HepG2 (cell line): ENCODE measurements at regions not wholly inside any gene's neighbourhood (a gene's known extent, or its start where the extent isn't known, plus 50 kb on each side); places are given as distances from the start of the nearest gene placed in this dataset.

Source experiments
- ATAC-seq: fragments of 200-7000 bp; cut with Tn5 transposase; 3 replicates; pipeline ENCODE4 v1.9.1; 2020; ENCODE audit warnings: mild to moderate bottlenecking, moderate library complexity
- BruUV-seq: library from RNA; stranded (reverse); fragments of 400-500 nt; replicated peaks from 2 replicates; lab custom pipeline; 2021; lab: Mats Ljungman, UMichigan
- CTCF ChIA-PET: fragments of 300-600 bp; formaldehyde crosslinking; extraction: SDS; loops from one replicate; lab custom pipeline; 2021; ENCODE audit warnings: low total read pairs, inconsistent platforms, low intra/inter-chr PET ratio; lab: Yijun Ruan, JAX
- POLR2A ChIA-PET: fragments of 350-600 bp; sonication (Branson Sonifier 250); formaldehyde crosslinking; loops from one replicate; lab custom pipeline; 2020; ENCODE audit warnings: antibody characterized with exemption, inconsistent platforms; lab: Yijun Ruan, JAX
- DNase-seq: peaks from one replicate; pipeline ENCODE4 v3.0.0-alpha.2; 2015; ENCODE audit warnings: low spot score
- FAIRE-seq: peaks from 3 replicates; lab custom pipeline; 2011; peaks lifted over from hg19 to GRCh38; lab: Jason Lieb, UNC
- H2AFZ ChIP-seq: one replicate; pipeline ENCODE4 v1.6.1; 2011; ENCODE audit warnings: low read length, inconsistent platforms
- H3K27ac ChIP-seq: fragments of 300-600 bp; 3 replicates; pipeline ENCODE4 v1.8.0; 2011; ENCODE audit warnings: mixed run types, mild to moderate bottlenecking, mixed read lengths, low read length, inconsistent platforms; ENCODE audit not compliant: insufficient read depth; ENCODE audit errors: extremely low read length
- H3K27me3 ChIP-seq, 2 experiments: fragments of 200-600 bp in 1 of 2; 2 replicates in 1 of 2; 3 replicates in 1 of 2; pipeline versions ENCODE4 v1.6.0 to v1.8.0; 2011; ENCODE audit warnings: low read length in 2 of 2, mild to moderate bottlenecking in 2 of 2, moderate library complexity in 2 of 2, inconsistent platforms in 1 of 2; ENCODE audit not compliant: insufficient read depth in 2 of 2, control insufficient read depth in 1 of 2
- H3K36me3 ChIP-seq, 2 experiments: fragments of 200-600 bp in 1 of 2; replicated peaks in 1 of 2; 2 replicates in 1 of 2; 3 replicates in 1 of 2; pipeline versions ENCODE4 v1.5.1 to v1.8.0; 2011; ENCODE audit warnings: low read length in 2 of 2, inconsistent platforms in 1 of 2; ENCODE audit not compliant: insufficient read depth in 2 of 2, control insufficient read depth in 1 of 2
- H3K4me1 ChIP-seq: 2 replicates; pipeline ENCODE4 v1.5.1; 2012; ENCODE audit warnings: low read length, inconsistent platforms; ENCODE audit not compliant: insufficient read depth
- H3K4me2 ChIP-seq: 2 replicates; pipeline ENCODE4 v1.6.0; 2011; ENCODE audit warnings: low read depth, low read length, inconsistent platforms
- H3K4me3 ChIP-seq, 3 experiments: fragments of 200-600 bp in 1 of 3; sonication (generic), shearing (Covaris generic) in 1 of 3; replicated peaks in 1 of 3; 2 replicates each; pipeline ENCODE4 v1.5.1; 2011 to 2016; ENCODE audit warnings: low read length in 3 of 3, inconsistent platforms in 2 of 3, low read depth in 2 of 3, mild to moderate bottlenecking in 2 of 3, control low read depth in 1 of 3, mixed read lengths in 1 of 3; ENCODE audit not compliant: insufficient read depth in 1 of 3
- H3K79me2 ChIP-seq: one replicate; pipeline ENCODE4 v1.6.1; 2011; ENCODE audit warnings: low read length, inconsistent platforms; ENCODE audit not compliant: insufficient read depth
- H3K9ac ChIP-seq: 2 replicates; pipeline ENCODE4 v1.6.0; 2011; ENCODE audit warnings: mild to moderate bottlenecking, low read depth, low read length, inconsistent platforms; ENCODE audit not compliant: insufficient read depth
- H3K9me3 ChIP-seq: 2 replicates; pipeline ENCODE4 v1.5.1; 2012; ENCODE audit warnings: mild to moderate bottlenecking, low read length
- H4K20me1 ChIP-seq: 2 replicates; pipeline ENCODE4 v1.6.0; 2011; ENCODE audit warnings: inconsistent platforms, mild to moderate bottlenecking, low read length, moderate library complexity; ENCODE audit not compliant: insufficient read depth
- BCL6 ChIP-seq: IDR thresholded peaks from 2 replicates; pipeline ENCODE4 v1.6.1; 2016; ENCODE audit warnings: missing genetic modification reagents, missing compliant biosample characterization
- RARG ChIP-seq: sonication (generic); formaldehyde crosslinking; IDR thresholded peaks from 2 replicates; pipeline ENCODE4 v1.4.0; 2020; ENCODE audit warnings: low read depth, mild to moderate bottlenecking, missing genetic modification reagents
- RERE ChIP-seq: IDR thresholded peaks from 2 replicates; pipeline ENCODE4 v1.6.1; 2016; ENCODE audit warnings: low read depth, missing genetic modification reagents, missing compliant biosample characterization
- SP5 ChIP-seq: IDR thresholded peaks from 2 replicates; pipeline ENCODE4 v1.6.1; 2016; ENCODE audit warnings: low read depth, borderline replicate concordance
- TCF7L2 ChIP-seq: IDR thresholded peaks from 2 replicates; pipeline ENCODE4 v1.6.1; 2011; ENCODE audit warnings: mild to moderate bottlenecking, low read depth, low read length, moderate library complexity
- USF2 ChIP-seq, 2 experiments: sonication (generic) in 1 of 2; formaldehyde crosslinking in 1 of 2; IDR thresholded peaks; 2 replicates each; pipeline versions ENCODE4 v1.5.1 to v1.6.1; 2011 to 2020; ENCODE audit warnings: borderline replicate concordance in 1 of 2, low read depth in 1 of 2, low read length in 1 of 2, mild to moderate bottlenecking in 1 of 2, missing genetic modification reagents in 1 of 2, moderate library complexity in 1 of 2
- ZBTB2 ChIP-seq: sonication (generic); formaldehyde crosslinking; IDR thresholded peaks from 2 replicates; pipeline ENCODE4 v1.8.0; 2022; ENCODE audit warnings: low read depth, missing genetic modification reagents
- WGBS: methylation state at CpG from one replicate; pipeline ENCODE4 v1.1.6; 2017; ENCODE audit warnings: low lambda C conversion rate; 5-methylcytosine and 5-hydroxymethylcytosine counted together
- in situ Hi-C: cut with HindIII; loops from 2 replicates; pipeline ENCODE4 v1.10.0; 2017; ENCODE audit warnings: low pct_unique_long_range_greater_than_20kb; ENCODE audit not compliant: extremely low pct_ligation_motif_present
- intact Hi-C: fragments of 100-400 bp; cut with micrococcal nuclease; formaldehyde crosslinking; loops from one replicate; pipeline ENCODE4 v1.10.0; 2022; ENCODE audit not compliant: unreplicated experiment

- ChIA-PET POLR2A (no interaction called here), CTCF (no interaction called here)
- no peak overlapping the region for H2AFZ ChIP-seq
- no peaks in the 10 kb centered on the region for H3K79me2 ChIP-seq
- no peaks in the 10 kb centered on the region for H3K27me3 ChIP-seq
- no peak overlapping the region for H3K4me2 ChIP-seq
- ATAC-seq = no peak
- H3K4me1 ChIP-seq = no peaks in the 10 kb centered on the region
- H3K9ac ChIP-seq = no peak overlapping the region
- intact Hi-C loops = no loop called here
- no peaks in the 10 kb centered on the region for H3K9me3 ChIP-seq
- H4K20me1 ChIP-seq = no peaks in the 10 kb centered on the region
- H3K27ac ChIP-seq = no peak overlapping the region
- H3K36me3 ChIP-seq = no peaks in the 10 kb centered on the region
- no peak for FAIRE-seq
- no peak for TF ChIP-seq RARG (CRISPR knock-in tag)
- TF ChIP-seq BCL6 (CRISPR knock-in tag) = no peak
- TF ChIP-seq SP5 (CRISPR knock-in tag) = no peak
- no peak for TF ChIP-seq RERE
- TF ChIP-seq TCF7L2 = no peak
- TF ChIP-seq USF2 (IDR thresholded peaks at IDR 0.05; ENCODE audit: low read depth, low read length) = no peak
- TF ChIP-seq USF2 (CRISPR knock-in tag; IDR thresholded peaks at IDR 0.05; ENCODE audit: borderline replicate concordance) = no peak
- TF ChIP-seq ZBTB2 = no peak
- TF ChIP-seq, all 625 proteins: peak for 0
- no peak for DNase-seq
- in situ Hi-C loops = no loop called here
- no peak overlapping the region for H3K4me3 ChIP-seq
- no TSS peak for BruUV-seq
- WGBS = 30% methylated on average over 4 of the region's 4 CpGs
These were observed 199.0 kb upstream of the ERBB4 start for GRCh38 chr2:212737392-212738172.
